ENCODE measurements at regions not wholly inside any gene's neighbourhood (a gene's known extent, or its start where the extent isn't known, plus 50 kb on each side); places are given as distances from the start of the nearest gene placed in this dataset.
"Not testable (repeated sequence)": the region's sequence is repeated elsewhere in the genome, so short reads cannot be mapped to it uniquely, and the experiment has no call there.

DNA sequence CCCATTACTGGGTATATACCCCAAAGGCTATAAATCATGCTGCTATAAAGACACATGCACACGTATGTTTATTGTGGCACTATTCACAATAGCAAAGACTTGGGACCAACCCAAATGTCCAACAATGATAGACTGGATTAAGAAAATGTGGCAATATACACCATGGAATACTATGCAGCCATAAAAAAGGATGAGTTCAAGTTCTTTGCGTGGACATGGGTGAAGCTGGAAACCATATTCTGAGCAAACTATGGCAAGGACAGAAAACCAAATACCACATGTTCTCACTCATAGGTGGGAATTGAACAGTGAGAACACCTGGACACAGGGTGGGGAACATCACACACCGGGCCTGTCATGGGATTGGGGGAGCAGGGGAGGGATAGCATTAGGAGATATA lies 54.4 kb upstream of the MUCL1 start:
- not testable (repeated sequence) for DNase-seq

DNA sequence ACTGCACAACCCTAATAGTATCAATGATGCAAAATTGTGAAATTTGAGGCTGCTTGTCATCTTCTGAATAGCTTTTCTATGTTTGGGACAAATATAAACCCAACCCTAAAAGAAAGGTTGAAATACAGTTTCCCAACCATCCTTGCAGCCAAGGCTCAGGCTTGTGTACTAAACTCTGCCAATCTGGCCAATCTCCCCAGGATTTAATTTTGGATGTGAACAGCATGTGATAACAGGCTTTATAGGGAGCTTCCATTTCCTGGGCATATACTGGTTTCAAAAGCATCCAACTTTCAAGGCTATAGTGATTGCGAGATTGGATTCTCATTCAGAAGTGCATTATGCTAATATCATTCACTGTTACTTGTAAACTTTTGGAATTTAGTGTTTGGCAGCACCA lies 55.7 kb upstream of the MUCL1 start:
- DNase-seq, result no peak

DNA sequence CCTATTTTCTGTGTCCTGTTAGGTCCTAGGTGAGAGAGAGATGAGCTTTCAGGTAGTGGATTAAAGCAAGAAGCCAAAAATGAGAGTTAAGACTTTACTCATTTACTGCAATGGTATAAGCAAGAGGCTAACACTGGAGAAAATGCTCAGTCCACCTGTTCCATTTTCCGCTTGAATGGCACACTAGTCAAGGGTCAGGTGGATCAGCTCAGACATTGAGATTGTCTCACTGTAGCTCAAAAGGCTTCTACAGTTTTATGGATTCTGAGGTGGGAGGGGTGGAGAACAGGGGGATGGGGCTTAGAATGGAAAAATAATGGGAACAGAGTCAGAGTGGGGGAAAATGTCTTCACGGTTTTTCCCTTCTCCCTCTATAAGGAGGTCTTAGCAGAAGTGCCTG lies 57.3 kb upstream of the MUCL1 start:
- no peak for DNase-seq

DNA sequence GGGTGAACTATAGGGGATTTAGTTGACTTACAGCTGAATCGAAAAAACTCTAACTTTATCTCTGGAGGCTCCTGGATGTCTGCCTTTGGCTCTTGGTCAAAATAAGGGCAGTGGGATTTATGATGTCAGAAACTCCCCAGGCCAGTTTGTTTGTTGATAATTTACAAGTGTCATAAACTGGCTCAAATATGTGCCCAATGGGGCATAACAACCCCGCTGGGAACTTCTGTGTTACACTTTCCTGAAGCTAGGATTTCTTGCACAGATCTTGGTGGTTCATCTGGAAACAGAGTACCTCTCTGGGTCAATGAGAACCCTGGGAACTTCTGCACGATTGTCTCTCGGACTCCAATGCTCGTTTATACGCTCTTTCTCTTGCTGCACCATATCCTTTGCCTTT lies 58.7 kb upstream of the MUCL1 start:
- no peak for DNase-seq

DNA sequence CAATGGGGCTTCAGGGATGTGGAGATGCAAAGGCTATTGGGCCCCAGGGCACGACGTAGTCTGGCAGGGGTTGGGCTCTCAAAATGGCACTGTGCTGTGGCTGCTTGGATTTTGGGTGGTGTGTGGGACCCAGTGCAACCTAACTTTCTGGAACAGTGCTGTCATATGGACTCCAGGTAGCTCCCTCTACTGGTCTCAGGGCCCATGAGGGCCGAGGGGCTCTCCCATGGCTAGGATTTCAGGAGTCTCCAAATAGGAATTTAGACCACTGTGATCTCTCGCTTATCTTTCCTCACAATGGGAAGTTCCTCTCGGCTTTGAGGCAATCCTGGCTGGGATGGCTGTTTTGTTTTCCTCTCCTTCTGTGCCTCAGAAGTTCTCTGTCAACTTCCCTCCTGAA lies 68.2 kb upstream of the MUCL1 start:
- no peak for DNase-seq

GRCh38 chr12:54784115-54784514 lies 70.2 kb upstream of the MUCL1 start:
- no peak for DNase-seq

GRCh38 chr12:54777031-54777430 lies 77.3 kb upstream of the MUCL1 start:
- DNase-seq, result not testable (repeated sequence)

DNA sequence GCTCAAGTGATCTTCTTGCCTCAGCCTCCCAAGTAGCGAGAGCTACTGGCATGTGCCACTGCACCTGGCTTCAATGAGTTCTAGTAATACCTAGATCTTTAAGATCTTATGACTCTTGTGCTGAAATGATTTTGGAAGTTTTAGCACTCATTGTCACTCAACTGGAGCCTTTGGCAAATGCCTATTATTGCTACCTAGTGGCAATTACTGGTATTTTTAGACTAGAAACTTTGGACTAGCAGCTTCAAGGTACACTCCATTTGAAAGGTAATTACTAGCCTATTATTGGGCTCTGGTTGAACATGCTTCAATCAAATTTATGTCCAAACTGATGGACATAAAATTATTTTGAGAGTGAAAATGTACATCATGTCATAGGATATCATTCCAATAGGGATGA lies 80.7 kb upstream of the MUCL1 start:
- DNase-seq, result no peak

DNA sequence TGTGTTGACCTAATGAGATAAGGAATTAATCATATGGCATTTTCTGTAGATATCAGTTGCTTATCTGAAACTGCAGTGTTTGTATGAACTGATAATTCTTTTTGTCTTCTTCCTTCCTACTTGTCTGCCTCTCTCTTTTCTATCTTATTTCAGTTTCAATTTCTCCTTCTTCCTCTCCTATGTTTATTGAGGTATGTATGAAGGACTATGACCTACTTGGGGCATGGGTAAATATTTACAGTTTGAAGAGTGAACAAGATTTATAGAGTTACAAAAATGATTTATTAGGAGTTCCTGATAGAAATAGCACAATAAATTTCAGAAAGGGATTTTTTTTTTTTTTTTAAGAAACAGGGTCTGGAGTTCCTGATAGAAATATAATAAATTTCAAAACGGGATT lies 88.7 kb upstream of the MUCL1 start:
- DNase-seq, result no peak

DNA sequence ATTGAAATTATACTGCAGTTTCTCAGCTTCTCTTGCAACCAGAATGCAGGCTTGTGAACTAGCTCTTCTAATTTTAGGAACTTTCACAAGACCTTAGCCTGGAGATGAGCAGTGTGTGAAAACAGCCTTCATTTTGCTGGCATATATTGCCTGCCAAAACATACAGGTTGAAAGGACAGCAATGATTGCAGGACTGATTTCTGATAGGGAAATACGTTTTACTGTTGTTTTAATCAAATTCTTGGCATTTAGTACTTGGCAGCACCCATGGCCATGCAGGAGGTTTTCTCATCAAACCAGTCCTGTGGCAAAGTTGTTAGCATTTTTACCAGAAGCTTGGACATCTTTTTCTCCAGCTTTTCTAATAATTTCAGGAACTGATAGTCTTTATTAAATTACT lies 91.9 kb upstream of the MUCL1 start:
- no peak for DNase-seq

- DNase-seq, result no peak
Observed at GRCh38 chr12:54759751-54760150, 94.6 kb upstream of the MUCL1 start.

- DNase-seq, result no peak
Observed at GRCh38 chr12:54751493-54751892, 102.8 kb upstream of the MUCL1 start.

DNA sequence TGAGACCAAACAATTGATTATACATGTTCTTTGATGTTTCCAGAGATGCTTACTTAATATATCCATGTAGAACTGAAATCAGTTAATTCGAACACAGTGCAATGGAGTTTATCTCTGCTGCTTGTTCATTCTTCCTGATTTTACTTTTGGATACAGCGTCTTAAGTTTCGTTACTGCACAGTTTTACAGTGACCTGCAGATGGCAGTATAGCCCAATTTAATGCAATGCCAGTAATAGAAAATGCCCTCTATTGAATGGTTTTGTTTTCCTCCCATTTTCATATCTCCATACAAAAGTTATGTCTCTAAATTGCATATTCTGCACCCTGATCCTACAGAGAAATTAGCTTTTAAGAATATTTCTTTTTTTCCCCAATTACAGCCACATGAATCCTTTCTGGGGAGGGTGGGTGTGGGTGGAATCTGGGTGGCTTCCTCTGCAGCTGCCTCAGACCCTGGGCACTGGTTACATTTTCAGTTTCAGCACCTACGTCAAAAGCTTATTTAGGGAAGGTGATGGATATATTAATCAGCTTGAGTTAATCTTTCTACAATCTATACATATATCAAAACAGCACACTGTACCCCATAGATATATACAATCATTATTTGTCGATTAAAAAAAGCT lies 101.1 kb upstream of the DCD start:
- DNase-seq, result peak in 2 of 4 experiments; percentile 4 to 6

GRCh38 chr12:54744590-54744989 lies 96.4 kb upstream of the DCD start:
- DNase-seq, result no peak

DNA sequence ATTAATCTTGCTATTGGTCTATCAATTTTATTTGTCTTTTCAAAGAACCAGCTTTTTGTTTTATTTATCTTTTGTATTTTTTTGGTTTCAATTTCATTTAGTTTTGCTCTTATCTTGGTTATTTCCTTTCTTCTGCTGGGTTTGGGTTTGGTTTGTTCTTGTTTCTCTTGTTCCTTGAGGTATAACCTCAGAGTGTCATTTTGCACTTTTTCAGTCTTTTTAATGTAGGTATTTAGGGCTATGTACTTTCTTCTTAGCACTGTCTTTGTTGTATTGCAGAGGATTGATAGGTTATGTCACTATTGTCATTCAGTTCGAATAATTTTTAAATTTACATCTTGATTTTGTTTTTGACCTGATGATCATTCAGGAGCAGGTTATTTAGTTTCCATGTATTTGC lies 92.7 kb upstream of the DCD start:
- DNase-seq, result no peak

DNA sequence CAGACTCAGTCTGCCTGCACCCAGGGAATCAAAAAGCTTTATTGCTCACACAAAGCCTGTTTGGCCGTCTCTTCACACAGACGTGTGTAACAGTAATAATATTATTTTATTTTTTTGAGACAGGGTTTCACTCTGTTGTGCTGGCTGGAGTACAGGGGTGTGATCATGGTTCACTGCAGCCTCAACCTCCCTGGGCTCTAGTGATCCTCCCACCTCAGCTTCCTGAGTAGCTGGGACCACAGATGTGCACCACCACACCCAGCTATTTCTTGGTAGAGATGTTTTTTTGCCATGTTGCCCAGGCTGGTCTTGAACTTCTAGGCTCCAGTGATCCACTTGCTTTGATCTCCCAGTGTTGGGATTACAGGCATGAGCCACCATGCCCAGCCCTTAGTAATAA lies 88.4 kb upstream of the DCD start:
- DNase-seq, result no peak

GRCh38 chr12:54734196-54734950 lies 86.2 kb upstream of the DCD start:
- DNase-seq, result no peak

DNA sequence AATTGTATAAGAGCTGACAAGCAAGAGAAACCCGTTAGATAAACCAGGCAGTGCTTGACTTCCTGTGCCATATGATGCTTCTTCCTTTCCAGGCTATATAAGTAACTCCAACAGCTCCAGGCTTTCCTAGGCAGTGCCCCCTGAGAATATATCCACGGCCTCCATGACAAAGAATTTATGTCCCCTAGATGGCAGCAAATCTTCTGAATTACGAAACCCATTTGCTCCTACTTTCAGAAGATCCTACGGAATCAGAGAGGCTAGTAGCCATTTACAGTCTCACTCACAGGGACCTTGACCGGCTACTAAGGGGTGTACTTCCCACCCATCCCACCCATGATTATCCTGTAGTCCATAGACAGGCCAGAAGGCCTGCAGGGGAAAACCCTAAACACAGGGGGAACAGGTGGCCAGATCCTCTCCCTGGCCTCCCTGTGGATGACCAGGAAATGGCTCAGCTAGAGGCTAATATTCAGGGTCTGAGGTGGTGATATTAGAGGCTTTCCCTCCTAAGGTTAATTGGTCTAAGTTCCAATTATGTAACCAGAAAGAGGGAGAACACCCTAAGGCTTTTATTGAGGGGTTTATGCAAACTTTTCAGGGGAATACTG lies 77.2 kb upstream of the DCD start:
- DNase-seq, result no peak

DNA sequence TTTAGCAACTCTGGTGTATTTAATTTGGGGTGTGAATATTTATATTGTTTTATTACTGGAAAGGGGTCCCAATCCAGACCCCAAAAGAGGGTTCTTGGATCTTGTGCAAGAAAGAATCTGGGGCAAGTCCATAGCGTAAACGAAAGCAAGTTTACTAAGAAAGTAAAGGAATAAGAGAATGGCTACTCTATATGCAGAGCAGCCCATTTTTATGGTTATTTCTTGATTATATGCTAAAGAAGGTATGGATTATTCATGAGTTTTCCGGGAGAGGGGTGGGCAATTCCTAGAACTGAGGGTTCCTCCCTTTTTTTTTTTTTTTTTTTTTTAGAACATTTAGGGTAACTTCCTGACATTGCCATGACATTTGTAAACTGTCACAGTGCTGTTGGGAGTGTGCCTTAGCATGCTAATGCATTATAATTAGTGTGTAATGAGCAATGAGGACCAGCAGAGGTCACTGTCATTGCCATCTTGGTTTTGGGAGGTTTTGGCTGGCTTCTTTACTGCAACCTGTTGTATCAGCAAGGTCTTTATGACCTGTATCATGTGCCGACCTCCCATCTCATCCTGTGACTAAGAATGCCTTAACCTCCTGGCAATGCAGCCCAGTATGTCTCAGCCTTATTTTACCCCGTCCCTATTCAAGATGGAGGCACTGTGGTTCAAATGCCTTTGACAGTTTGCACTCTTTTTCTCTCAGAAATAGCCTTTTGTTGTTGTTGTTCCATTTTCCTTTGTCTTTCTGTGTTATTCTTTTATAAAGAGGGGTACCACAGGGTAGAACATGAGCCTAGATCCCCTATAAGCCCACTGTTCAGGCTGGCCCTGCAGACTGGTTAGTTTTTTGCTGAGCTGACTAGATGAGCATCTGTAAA lies 75.5 kb upstream of the DCD start:
- DNase-seq, result no peak

DNA sequence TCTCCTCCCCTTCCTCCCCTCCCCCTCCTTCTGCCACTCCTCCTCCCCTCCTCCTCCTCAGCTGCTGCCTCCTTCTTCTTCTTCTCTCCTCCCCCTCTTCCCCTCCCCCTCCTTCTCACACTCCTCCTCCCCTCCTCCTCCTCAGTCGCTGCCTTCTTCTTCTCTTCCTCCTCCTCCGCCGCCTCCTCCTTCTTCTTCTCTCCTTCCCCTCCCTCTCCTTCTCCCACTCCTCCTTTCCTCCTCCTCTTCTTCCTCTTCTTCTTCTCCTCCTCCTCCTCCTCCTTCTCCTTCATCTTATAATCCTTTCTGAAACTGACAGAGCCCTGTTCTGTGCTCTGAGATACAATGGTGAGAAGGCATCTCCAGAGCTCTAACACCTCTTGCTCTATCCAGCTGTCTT lies 73.1 kb upstream of the DCD start:
- DNase-seq, result no peak

DNA sequence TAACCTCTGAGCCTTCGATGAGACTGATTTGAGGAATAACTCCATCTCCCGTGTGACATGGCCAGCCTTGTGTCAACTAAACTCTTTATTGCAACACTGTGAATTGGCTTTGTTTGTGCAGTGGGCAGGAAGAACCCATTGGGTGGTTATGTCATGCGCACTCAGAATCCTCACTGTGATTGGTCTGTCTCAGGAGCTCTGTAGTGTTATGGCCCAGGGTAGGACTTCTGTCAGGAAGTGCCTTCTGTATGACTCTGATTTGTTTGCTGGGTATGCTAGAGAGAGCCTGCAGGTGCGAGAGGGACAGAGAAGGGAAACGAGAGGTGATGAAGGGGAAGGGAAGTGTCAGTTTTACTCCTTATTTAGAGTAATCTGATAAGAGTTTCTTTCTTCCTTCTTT lies 71.5 kb upstream of the DCD start:
- no peak for DNase-seq

GRCh38 chr12:54716261-54716660 lies 68.1 kb upstream of the DCD start:
- no peak for DNase-seq

DNA sequence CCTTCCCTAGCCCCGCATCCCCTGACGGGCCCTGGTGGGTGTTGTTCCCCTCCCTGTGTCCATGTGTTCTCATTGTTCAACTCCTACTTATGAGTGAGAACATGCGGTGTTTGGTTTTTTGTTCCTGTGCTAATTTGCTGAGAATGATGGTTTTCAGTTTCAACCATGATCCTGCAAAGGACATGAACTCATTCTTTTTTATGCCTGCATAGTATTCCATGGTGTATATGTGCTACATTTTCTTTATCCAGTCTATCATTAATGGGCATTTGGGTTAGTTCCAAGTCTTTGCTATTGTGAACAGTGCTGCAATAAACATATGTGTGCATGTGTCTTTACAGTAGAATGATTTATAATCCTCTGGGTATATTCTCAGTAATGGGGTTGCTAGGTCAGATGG lies 65.7 kb upstream of the DCD start:
- not testable (repeated sequence) for DNase-seq

DNA sequence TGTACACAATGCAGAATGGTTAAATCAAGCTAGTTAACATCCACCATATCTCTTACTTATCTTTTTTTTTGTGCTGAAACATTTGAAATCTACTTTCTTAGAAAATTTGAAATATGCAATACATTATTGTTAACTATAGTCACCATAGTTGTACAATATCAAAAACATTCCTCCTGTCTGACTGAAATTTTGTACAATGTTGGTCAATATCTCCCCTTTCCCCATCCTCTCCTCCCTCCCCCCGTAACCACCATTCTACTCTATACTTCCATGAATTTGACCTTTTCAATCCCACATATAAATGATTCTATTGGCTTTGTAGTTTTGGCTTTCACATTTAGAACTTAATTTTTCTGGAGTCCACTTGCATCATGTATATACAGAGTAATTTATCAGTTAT lies 63.5 kb upstream of the DCD start:
- DNase-seq, result no peak
